ENCODE measurements at regions not wholly inside any gene's neighbourhood (a gene's known extent, or its start where the extent isn't known, plus 50 kb on each side); places are given as distances from the start of the nearest gene placed in this dataset.

DNA sequence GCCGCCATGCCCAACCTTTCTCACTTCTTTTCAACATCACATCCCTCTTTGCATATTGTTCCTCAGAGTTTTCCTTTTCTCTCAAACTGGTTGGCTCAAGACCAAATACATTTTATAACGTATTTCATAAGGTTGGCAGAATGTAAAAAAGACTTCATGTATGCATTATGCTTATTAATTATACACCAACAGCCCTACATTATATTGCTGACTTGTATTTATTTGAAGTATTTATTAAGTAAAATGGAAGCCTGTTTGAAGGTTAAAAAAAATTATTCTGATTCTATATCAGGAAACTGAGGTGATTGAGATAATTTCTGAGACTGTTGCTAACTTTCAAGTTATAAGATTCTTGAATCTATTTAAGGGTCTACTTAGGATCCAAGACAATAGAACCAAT, 208.0 kb upstream of the KCNH7 start:
- TF ChIP-seq, protein P1, sequence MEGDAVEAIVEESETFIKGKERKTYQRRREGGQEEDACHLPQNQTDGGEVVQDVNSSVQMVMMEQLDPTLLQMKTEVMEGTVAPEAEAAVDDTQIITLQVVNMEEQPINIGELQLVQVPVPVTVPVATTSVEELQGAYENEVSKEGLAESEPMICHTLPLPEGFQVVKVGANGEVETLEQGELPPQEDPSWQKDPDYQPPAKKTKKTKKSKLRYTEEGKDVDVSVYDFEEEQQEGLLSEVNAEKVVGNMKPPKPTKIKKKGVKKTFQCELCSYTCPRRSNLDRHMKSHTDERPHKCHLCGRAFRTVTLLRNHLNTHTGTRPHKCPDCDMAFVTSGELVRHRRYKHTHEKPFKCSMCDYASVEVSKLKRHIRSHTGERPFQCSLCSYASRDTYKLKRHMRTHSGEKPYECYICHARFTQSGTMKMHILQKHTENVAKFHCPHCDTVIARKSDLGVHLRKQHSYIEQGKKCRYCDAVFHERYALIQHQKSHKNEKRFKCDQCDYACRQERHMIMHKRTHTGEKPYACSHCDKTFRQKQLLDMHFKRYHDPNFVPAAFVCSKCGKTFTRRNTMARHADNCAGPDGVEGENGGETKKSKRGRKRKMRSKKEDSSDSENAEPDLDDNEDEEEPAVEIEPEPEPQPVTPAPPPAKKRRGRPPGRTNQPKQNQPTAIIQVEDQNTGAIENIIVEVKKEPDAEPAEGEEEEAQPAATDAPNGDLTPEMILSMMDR (IDR thresholded peaks at IDR 0.05), result no peak
- TF ChIP-seq POLR2A (IDR thresholded peaks at IDR 0.05), result no peak

Measured in body of pancreas (tissue), 4 donors.